SK-MEL-5 (cell line): ENCODE measurements at regions not wholly inside any gene's neighbourhood (a gene's known extent, or its start where the extent isn't known, plus 50 kb on each side); places are given as distances from the start of the nearest gene placed in this dataset.
"Not testable (repeated sequence)": the region's sequence is repeated elsewhere in the genome, so short reads cannot be mapped to it uniquely, and the experiment has no call there.

ENCODE experiments used
- DNase-seq: peaks from one replicate; pipeline ENCODE4 v3.0.0-alpha.2; 2016; ENCODE audit warnings: low read depth, low spot score
- in situ Hi-C: cut with HindIII; loops from 2 replicates; pipeline ENCODE4 v1.10.0; 2016; ENCODE audit warnings: low sequenced_read_pairs, high pct_unique_total_duplicates, low pct_unique_long_range_greater_than_20kb

DNA sequence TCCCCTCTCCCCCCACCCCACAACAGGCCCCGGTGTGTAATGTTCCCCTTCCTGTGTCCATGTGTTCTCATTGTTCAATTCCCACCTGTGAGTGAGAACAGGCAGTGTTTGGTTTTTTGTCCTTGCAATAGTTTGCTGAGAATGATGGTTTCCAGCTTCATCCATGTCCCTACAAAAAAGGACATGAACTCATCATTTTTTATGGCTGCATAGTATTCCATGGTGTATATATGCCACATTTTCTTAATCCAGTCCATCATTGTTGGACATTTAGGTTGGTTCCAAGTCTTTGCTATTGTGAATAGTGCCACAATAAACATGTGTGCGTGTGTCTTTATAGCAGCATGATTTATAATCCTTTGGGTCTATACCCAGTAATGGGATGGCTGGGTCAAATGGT is 176.4 kb upstream of the C1GALT1 start:
- in situ Hi-C loops, DNase-seq: not testable (repeated sequence)

DNA sequence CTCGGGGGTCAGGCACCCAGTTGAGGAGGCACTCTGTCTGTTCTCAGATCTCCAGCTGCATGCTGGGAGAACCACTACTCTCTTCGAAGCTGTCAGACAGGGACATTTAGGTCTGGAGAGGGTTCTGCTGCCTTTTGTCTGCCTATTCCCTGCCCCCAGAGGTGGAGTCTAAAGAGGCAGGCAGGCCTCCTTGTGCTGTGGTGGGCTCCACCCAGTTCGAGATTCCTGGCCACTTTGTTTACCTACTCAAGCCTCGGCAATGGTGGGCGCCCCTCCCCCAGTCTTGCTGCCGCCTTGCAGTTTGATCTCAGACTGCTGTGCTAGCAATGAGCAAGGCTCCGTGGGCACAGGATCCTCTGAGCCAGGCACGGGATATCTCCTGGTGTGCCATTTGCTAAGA is 171.1 kb upstream of the C1GALT1 start:
- in situ Hi-C loops: not testable (repeated sequence)

GRCh38 chr7:7011751-7012150 is 170.6 kb upstream of the C1GALT1 start:
- peak; percentile 14 for DNase-seq
- in situ Hi-C loops: not testable (repeated sequence)

More for the DNA sequence above, 171.1 kb upstream of the C1GALT1 start:
- DNase-seq: not testable (repeated sequence)

DNA sequence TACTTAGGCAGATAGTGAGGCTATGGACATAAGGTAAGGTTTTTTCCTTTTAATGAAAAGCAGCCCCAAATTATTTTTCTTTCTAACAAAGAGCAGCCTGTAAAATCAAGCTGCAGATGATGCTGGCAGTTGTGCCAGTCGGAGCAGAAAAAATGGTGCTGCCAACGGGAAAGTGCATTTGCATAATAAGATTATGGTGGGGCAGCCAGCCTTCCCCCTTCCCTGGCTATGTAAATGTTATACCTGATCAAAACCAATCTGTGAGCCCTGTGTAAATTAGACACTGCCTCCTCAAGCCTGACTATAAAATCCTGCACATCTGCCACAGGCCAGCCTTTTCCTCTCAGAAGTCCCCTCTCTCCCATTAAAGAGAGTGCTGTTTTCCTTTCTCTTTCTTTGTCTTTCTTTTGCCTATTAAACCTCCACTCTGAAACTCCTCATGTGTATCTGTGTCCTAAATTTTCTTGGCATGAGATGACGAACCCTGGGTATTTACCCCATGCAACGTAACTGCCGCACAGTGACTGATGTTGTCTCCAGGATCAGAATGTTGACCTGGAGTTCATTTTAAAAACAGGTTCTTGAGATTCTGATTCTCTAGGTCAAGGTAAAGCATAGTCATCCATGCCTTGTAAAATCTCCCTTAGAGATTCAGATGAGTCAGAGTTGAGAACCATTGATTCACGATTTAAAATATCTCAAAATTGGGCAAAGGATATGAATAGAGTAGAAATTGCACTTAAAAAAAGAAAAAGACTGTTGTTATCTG is 167.3 kb upstream of the C1GALT1 start:
- no peak for DNase-seq
- in situ Hi-C loops: no loop called here

GRCh38 chr7:7017707-7018280 is 164.6 kb upstream of the C1GALT1 start:
- in situ Hi-C loops: no loop called here
- DNase-seq: no peak

DNA sequence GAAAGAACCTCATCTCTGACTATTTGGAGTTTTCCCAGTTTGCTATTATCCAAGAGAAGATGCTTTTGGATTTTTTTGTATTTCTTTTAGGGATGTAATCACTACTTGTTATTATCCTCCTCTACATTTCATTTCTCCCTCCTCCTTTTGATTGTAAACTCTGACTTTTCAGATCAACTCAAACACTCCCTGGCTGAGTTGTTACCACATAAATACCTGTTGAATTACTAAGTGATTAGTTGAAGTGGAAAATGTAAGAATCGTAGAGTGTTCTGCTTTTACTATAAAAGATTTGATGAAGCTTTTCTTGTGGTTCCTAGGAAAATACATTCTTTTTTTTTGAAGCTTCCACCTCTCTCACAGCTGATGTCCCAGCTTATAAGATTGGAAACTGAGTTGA is 164.1 kb upstream of the C1GALT1 start:
- in situ Hi-C loops: no loop called here
- DNase-seq: no peak

GRCh38 chr7:7032221-7032620 is 150.1 kb upstream of the C1GALT1 start:
- in situ Hi-C loops: no loop called here
- no peak for DNase-seq

- in situ Hi-C loops: no loop called here
- no peak for DNase-seq
These were observed 146.5 kb upstream of the C1GALT1 start for GRCh38 chr7:7035851-7036250.

GRCh38 chr7:7042286-7042893 is 140.0 kb upstream of the C1GALT1 start:
- DNase-seq, in situ Hi-C loops: not testable (repeated sequence)

DNA sequence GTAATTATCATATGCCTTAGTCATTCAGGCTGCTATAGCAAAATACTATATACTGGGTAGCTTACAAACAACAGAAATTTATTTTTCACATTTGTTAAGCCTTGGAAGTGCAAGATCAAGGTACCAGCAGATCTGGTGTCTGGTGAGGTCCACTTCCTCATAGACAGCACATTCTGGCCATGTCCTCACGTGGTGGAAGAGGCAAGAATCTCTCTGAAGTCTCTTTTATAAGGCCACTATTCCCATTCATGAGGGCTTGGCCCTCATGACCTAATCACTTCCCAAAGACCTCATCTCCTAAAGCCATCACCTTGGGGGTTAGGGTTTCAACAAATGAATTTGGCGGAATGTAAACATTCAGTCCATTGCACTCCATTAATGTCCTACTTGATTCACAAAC is 137.5 kb upstream of the C1GALT1 start:
- in situ Hi-C loops: no loop called here
- DNase-seq: no peak

- in situ Hi-C loops: no loop called here
These were observed 134.1 kb upstream of the C1GALT1 start for GRCh38 chr7:7048213-7048612.

DNA sequence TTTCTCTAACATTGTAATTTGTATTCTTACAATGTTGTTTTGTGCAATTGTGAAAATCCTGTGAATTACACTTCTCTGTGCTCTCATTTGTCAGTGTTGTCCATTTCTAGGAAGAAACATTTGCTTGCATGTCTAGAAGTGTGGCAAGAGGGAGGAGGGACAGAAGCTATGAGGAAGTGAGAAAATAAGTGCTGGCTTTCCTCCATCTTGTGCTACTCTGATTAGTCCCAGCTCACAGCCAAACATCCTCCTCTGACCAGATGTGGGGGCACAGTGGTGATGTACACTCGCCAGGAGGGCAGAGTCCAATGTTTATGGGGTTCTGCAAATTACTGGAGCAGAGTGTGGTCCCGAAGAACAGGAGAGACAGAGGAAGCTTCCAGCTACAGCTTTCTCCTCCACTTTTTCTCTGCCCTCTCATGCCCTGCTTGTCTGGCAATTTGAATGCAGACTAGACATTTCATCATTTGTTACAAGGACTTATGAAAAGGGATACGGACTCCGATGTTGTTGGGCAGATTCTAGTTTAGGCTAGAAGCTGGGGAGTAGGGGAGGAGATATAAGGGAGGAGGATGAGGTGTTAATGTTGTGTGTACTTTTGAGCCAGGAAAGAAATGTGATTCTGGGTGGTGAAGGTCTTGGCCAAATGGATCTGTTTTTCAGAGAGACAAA is 131.0 kb upstream of the C1GALT1 start:
- no peak for DNase-seq
- in situ Hi-C loops: no loop called here

More at GRCh38 chr7:7048213-7048612, 134.1 kb upstream of the C1GALT1 start:
- no peak for DNase-seq

- in situ Hi-C loops: no loop called here
- DNase-seq: no peak
These were observed 128.0 kb upstream of the C1GALT1 start for GRCh38 chr7:7054252-7054830.

DNA sequence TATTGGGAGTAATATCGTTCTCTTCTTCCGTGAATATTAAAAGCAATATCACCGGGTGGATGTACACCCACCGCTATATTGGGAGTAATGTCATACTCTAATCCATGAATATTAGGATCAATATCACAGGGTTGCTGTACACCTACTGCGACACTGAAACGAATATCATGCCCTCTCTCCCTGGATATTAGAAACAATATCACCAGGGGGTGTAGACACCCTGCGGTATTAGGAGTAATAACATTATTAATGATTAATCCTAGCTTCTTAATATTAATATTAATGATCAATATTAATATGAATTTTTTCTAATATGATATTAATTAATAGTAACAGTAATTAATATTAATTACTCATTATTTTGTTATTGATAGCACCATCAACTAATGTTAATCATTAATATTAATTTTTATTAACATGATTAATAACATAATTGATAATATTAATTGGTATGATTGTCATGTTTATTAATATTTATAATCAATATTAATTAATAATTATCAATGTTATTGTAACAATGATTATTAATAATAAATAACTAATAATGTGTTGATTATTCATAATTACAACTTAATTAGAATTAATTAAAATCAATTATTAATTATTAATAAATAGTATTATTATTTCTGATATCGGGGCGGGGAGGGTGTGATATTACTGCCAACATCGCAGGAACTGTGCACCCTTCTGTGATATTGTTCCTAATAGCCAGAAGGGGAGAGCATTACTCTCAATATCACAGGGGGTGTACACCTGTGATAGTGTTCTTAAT is 121.3 kb upstream of the C1GALT1 start:
- in situ Hi-C loops: no loop called here
- DNase-seq: no peak

DNA sequence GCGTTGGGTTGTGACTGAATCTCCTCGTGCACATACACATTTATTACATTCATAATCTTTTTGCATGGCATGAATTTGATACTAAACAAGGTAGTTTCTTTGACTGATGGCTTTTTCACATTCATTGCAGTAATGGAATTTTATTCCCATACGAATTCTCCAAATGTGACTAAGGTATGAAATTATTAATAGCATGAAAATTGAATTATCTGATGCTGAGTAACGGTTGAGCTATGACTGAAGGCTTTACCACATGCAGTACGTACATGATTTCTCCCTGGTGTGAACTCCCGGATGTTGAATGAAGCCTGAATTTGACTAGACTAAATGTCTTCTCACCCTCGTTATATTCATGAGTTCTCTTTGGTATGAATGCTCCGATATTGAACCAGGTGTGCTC is 104.4 kb upstream of the C1GALT1 start:
- in situ Hi-C loops: no loop called here
- DNase-seq: no peak

DNA sequence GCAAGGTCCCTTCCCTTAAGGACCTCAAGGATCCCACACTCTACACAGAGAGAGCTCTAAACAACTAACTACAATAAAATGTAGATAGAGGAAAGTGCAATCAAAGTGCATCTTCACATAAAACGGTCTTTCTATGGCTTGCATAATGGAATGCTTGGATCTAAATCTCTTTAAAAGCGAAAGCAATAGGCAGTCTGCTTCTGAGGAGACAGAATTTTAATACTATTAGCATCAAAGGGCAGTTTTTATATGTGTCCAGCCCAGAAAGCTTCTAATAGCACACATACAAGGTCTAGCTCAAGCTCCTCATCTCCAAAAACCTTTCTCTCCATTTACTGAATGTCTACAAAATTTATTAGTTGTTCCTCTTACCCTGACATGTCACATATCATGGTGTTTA is 101.5 kb upstream of the C1GALT1 start:
- in situ Hi-C loops: no loop called here
- DNase-seq: no peak

- no peak for DNase-seq
- in situ Hi-C loops: no loop called here
These were observed 91.9 kb upstream of the C1GALT1 start for GRCh38 chr7:7090460-7090859.
